GM19351 (cell line): ENCODE measurements at regions not wholly inside any gene's neighbourhood (a gene's known extent, or its start where the extent isn't known, plus 50 kb on each side); places are given as distances from the start of the nearest gene placed in this dataset.

Experiments
- ATAC-seq: cut with Tn5 transposase; IDR thresholded peaks from one replicate; pipeline ENCODE4 v1.9.1; 2021; ENCODE audit warnings: mild to moderate bottlenecking, moderate library complexity; ENCODE audit not compliant: unreplicated experiment

DNA sequence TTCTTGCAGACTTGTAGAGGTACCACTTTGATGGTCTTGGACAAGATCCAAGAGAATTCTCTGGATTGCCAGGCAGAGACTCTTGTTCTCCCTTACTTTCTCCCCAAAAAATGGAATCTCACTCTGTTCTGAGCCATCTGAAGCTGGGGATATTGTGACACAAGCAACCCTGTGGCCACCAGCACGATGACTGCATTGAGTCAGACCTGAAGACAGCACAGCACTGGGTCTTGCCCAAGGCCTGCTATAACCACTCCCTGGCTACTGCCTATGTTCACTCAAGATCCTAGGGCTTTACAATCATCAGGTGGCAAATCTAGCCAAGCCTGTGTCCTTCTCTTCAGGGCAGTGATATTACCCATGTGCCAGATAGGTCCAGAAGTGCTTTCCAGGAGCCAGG, 202.5 kb upstream of the SERP2 start:
- ATAC-seq: no peak

DNA sequence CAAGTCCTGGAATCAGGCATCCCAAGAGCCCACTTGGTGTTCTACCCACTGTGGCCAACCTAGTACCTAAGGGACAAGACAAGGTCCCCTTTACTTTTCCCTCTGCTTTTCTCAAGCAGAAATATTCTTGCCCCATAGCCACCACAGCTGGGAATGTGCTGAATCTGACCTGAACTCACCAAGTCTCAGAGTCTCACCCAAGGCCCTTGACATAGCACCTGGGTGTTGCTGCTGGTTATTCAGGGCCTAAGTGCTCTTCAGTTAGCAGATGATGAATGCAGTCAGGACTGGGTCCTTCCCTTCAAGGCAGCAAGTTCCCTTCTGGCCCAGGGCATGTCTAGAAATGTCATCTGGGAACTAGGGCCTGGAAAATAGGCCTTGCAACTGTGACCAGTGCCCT, 201.8 kb upstream of the SERP2 start:
- ATAC-seq: no peak

DNA sequence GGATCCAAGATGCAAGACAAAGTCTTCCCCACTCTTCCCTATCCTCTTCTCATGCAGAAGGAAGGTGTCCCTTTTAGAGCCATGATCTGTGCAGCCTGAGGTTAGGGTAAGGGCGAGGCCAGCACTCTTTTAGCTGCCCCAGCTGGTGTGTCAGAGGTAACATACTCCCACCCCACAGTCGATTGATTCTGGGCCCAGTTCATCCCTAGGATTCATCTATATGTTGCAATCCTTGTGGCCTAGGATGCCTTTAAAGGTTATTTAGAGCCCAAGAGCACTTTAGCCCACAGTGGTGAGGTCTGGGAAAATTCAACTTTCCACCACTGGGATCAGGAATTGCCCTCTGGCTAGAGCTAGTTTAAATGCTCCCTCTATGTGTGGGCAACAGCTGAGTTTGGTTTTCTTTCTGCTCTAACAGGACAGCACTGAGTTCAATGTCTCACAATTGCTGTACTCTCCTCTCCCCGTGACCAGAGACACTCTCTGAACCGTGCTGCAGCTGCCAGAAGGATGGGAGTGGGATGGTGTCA, 201.3 kb upstream of the SERP2 start:
- ATAC-seq: no peak

DNA sequence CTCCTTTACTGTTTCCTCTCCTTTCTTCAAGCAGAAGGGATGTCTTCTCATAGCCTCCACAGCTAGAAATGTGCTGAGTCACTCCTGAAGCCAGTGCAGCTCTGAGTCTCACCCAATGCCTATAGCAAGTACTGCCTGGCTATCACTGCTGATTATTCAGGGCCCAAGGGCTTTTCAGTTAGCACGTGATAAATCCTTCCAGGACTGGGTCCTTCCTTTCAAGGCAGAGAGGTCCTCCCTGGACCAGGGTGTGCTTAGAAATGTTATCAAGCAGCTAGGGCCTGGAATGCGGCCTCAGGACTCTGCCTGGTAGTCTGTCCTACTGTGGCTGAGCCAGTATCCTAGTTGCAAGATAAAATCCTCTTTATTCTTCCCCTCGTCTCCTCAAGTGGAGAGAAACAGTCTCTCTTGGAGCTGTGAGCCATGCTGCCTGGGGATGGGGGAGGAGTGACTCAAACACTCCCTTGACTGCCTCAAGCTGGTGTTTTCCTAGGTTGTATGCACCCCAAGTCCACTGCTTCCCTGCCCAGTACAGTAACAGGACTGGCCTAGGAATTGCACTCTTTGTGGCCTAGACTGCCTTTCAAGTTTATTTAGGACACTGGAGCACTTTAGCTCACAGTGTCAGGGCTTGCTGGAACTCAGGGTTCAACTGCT, 198.7 kb upstream of the SERP2 start:
- no peak for ATAC-seq

DNA sequence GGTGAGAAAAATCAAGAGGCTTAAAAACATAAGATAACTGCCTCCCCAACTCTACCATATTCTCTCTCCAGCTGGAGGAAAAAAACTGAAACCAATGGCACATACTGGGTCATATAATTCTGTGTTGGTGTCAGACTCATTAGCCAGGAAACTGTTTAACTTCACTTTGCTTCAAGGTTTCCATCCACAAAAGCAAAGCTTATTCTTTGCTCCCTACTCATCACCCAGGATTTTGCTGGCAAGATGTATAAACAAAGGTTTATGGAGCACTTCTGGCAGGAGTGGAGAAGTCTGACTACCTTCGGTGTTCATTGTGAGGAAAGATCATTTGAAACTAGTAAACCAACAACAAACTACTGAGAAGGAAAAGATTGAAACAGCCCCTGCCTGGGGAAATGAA, 197.5 kb upstream of the SERP2 start:
- ATAC-seq: no peak

DNA sequence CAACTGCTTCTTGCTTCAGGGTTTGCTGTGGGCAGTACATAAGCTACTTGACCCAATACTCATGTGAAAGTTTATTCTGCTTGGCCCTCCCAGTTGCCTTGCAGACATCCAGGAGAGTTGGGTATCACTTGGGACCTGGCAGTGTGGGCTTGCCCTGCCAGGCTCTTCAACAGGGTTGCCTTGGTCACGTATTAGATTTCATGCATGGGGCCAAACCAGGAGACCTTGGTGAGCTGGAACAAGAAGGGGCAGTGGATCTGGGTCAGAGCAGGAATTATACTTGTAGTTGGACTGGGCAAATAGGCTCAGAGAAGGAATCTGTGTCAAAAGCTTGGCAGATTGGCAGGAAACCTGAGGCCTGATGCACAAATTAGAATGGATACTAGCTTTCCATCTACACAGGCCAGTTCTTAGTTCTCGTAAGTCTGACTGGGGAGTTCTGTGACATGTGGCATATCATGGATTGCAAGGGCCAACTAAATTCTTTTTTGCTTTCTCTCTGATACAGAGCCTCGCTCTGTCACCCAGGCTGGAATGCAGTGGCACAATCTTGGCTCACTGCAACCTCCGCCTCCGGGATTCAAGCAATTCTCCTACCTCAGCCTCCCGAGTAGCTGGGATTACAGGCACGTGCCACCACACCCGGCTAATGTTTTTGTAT, 192.6 kb upstream of the SERP2 start:
- no peak for ATAC-seq

DNA sequence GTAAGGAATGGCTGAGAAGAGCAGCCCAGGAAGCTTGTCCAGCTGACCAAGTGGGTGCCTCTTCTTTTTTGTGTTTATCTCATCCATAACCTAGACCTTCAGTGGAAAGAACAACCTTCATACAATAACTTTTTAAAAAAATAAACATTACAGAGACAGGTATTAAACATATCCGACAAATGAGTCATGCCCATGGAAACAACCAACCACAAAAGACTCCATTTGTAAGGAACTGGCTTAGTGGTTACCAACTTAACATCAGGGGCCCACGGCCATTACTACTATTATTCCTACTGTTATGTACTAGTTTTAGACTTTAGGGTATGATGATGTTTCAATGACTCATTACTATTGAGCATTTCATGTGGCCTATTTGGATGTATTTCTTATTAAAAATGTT, 191.7 kb upstream of the SERP2 start:
- ATAC-seq: no peak

DNA sequence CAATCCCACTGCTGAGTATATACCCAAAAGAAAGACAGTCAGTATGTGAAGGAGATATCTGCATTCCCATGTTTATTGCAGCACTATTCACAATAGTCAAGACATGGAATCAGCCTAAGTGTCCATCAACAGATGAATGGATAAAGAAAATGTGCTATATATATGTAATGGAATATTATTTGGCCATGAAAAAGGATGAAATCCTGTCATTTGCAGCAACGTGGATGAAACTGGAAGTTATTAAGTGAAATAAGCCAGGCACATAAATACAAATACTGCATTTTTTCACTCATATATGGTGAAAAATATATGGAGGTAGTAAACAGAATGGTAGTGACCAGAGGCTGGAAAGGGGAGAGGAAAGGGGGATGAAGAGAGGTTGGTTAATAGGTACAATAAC, 188.9 kb upstream of the SERP2 start:
- ATAC-seq: no peak

DNA sequence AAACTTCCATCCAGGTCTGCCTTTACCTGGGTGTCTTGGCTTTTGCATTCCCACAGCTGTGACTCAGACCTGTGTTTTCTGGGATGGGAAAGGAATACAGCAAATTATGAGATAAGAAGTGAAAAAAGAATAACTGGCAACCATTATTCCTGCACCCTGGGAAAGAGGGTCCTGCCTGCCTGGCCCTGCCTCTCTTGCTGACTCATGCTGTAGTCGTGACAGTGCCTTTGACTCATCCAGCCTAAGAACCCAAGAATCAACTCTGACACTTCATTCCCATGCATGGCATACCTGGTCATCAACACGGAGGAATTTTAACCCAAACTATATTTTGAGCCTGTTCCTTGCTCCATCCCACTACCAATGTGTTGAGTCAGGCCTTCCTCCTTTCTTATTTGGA, 185.4 kb upstream of the SERP2 start:
- ATAC-seq: no peak

DNA sequence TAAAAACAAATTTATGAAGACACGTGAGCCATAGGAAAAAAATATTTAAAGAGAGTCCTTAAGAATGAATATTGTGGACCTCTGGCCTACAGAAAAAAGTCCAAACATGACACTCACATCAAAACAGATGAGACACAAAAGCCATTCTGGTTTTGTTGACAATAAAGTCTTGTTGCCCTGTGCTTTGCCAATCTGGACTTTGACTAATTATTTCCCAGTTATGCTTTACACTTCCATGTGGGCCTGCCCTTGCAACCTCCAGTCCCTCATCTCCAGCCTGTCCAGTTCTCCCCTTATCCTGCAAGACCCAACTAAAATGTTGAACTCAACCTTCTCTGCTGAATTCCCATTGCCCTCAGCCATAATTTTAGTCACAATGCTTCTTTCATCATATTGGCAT, 184.5 kb upstream of the SERP2 start:
- ATAC-seq: no peak

DNA sequence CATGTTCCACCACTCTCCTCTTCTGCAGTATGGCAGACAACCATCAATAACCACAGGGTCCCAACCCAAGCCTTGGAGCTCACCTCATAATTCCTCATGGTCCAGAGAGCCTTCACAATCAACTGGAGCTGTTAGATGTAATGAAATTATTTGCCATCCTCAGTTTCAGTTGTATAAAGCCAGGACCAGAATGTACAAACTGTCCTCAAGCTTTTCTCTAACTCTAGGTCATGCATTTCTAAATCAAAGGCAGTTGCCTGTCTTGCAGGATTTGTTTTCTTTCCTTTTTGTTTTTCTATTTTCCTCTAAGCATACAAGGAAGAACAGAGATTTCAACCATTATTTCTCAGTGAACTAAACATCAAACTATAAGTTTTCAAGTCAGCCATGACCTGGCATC, 182.5 kb upstream of the SERP2 start:
- no peak for ATAC-seq

DNA sequence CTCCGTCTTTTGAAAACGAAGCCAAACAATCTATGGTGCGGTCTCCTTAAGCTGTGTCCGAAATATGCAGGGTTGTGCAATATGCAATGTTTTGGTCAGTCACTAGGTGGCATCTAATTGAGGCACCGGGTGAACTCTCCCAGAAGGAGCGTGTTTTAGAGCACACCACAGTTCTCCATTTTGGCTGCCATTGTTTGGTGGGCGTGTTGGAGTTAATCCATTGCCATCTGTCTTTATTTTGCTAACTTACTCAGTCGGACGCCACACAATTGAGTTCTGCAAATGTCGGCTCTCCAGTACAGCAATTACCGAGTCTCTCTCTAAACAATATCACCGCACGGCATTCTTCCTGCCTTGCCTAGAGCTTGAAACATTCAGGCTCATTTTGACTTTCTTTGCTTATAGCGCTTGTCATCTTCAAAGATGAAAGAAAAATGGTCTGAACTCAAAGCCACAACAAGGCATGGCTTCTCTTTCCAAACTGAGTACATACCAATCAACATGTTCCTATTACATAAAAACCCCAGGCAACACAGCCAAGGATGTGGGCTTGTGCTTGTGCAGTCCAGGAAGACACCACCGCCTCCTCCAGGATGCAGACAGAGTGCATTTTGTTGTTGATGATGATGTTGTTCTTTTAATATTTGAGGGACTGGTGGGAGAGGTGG, 182.0 kb upstream of the SERP2 start:
- ATAC-seq: no peak

DNA sequence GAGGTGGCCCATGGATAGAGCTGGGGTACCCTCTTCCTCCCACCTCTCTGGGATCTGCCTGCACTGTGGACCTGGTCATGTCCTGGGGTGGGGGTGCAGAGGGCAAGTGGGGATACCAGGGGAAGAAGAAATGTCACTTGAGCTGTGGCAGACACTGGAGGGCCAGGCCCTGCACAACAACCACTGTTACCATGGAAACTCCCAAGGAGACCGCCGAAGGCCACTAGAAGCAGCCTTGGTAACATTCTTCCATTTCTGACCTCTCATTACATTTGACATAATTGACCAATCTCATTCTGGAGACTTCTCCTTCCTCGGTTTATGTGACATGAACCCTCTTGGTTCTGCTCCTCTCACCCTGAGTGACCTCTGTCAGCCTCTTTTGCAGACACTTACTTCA, 179.9 kb upstream of the SERP2 start:
- no peak for ATAC-seq

DNA sequence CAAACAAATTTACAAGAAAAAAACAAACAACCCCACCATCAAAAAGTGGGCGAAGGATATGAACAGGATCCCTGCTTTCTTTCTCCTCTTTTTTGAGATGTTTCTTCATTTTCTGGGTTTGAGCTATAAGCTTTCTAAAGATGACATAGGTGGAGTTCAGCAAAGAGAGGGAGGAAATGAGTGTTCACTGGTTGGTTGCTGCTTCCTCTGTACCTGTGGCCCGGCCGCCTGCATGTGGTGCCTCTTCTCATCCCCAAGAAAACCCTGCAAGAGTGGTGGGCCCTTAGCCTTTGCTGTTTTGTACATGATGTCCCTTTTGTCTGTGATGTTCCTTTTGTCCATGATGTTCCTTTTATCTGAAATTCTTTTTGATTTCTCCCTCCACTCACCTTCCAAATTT, 178.4 kb upstream of the SERP2 start:
- no peak for ATAC-seq

DNA sequence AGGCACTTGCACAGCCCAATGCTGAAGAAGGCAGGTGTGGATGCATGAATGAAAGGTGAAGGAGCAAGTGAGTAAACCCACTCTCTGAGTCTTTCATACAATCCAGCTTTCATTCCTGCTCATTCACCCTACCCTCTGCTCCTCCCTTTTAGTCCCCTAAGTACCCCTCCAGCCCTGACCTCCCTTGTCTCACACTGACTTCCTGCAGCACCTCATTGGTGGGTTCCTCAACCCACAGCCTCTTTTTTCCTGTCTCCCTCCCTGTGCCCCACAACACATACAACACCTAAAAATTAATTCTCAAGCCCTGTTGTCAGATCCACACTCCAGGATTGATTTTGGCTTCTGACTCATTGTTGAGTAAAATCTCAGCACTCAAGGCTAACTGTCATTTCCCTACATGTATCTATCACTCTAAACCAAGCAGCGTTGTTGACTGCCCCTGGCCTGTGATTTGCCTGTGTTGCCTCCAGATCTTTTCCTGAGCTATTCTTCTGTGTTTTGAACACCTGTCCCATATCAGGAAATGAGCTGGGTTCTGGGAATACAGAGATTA, 177.3 kb upstream of the SERP2 start:
- no peak for ATAC-seq

DNA sequence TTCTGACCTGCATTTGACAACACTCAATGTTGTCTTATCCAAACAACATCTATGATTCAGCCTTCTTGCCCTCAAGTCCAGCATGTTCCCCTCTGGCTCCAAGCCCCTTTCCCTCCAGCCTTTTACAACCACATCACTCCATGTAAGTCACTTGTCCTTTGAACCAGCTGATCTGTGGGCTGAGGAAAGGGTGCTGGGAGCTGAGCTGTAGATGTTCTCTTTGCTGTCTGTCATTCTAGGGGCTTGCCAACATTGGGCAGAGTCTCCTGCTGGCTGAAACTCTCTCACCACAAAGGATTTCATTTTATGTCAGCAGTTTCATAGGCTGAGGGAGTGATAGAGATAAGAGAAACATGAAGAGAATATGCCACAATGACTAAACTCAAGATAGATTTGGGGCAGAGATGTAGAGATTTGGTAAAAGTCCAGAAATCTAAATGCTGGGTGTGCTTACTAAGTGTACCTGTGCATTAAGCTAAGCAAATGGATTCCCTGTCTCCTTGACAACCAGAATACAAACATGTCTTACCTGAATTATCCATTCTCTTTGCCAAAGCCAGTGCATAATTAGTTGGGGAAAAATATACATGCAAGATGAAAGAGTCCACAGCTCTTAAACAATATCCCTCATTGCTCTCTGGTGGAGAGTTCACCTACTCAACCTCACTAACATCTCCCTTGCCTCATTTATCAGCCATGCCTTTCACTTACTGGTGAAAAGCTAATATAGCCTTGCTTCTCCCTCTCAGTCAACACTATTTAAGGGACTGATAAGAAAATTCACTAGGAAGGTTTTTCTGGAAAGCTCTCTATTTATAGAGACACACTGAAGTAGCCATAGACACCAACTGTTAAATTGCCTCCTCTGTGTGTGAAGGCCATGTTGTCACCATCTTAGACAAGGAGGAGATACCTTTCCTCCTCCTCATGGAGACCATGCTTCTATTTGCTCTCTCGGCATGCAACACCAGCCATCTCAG, 175.5 kb upstream of the SERP2 start:
- peak; percentile 91 for ATAC-seq

DNA sequence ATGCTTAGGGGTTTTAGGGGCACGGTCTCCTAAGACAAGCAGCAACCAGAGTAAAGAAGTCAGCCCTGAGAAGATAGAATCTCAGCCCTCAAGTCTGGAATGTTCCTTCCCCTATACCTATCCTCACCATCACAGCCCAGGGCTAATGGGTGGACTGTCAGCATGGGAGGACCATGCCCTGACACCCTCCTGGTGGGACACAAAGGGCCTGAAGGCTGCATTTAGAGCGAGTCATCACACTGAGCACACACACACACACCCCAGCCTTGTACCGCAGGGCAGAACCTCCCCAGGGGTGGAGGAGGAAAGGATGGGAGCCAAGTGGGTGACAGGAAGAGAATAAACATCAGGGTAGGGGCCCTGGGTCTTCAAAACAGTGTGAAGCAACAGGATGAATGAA, 174.8 kb upstream of the SERP2 start:
- no peak for ATAC-seq

DNA sequence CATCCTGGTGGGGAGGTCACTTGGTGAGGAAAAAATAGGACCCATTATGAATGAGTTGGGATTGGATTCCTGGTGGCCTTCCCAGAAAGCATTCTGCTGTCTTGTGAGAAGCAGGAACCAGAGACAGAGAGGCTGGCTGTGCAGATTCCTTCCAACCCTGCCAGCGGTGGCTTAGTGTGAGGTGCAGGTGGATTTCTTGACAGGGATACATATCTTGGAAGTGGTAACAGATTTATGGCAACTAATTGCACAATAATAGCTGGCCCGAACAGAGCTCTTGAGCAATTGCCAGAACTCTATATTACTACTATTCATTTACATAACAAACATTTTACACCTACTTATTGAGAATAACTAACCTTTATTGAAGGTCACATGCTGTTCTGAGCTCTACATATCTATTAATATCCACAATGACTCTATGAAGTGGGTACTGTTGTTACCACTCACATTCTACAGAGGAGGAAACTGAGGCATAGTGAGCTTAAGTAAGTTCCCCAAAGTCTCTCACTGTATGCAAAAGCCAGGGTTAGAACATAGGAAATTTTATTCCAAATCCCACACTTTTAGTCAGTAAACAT, 173.9 kb upstream of the SERP2 start:
- ATAC-seq: no peak

DNA sequence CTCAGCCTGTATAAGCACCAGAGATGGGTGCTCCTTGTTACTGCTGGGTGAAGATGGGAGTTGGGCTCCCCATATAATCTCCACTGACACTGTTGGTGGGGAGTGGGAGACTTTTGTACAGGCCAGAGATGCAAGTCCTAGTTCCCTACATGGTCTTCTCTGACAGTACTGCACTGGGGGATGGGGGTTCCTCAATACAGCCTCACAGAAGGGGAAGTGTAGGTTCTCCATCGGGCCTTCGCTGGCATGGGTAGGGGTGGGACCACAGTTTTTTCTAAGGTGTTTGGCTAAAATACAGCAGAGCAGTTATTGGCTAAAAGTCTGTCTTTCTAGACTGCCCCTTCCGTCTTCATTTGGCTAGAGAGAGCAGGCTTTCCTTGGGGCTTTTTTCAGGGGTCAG, 167.2 kb upstream of the SERP2 start:
- ATAC-seq: no peak

DNA sequence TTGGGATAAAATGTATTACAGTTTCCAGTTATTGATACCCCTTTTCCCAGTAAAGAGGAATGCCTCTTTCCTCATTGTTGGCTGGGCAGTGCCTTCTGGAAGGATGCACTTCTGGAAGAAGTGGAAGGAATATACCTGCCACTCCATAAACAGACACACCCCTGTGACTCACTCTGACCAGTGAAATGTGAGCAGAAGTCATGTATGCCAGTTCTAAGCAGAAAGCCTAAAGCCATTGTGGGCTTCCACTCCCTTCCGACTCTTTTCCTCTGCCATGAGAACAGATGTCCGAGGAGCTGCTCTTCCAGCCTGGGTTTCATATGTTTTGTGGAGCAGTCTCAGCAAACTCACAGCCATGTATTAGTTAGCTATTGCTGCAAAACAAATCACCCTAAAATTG, 166.1 kb upstream of the SERP2 start:
- ATAC-seq: no peak
